HL-60 (cell line): ENCODE measurements at regions not wholly inside any gene's neighbourhood (a gene's known extent, or its start where the extent isn't known, plus 50 kb on each side); places are given as distances from the start of the nearest gene placed in this dataset.

Experiments
- CTCF ChIP-seq: IDR thresholded peaks from one replicate; pipeline ENCODE4 v1.5.1; 2011; ENCODE audit warnings: low read length, control low read depth, inconsistent platforms; ENCODE audit not compliant: insufficient read depth
- GABPA ChIP-seq: IDR thresholded peaks from 2 replicates; pipeline ENCODE4 v1.6.1; 2012; ENCODE audit warnings: low read depth
- POLR2AphosphoS5 ChIP-seq: IDR thresholded peaks from 2 replicates; pipeline ENCODE4 v1.6.1; 2012; ENCODE audit warnings: low read depth
- SPI1 ChIP-seq: IDR thresholded peaks from 2 replicates; pipeline ENCODE4 v1.6.1; 2012; ENCODE audit warnings: low read depth, mild to moderate bottlenecking, borderline replicate concordance
- TF ChIP-seq, protein P1 (sequence below): IDR thresholded peaks from 2 replicates; pipeline ENCODE4 v1.6.1; 2012; ENCODE audit warnings: low read depth; ENCODE audit not compliant: insufficient replicate concordance

- no peak for TF ChIP-seq CTCF
- TF ChIP-seq POLR2AphosphoS5, result no peak
- TF ChIP-seq GABPA, result no peak
- TF ChIP-seq, protein P1, sequence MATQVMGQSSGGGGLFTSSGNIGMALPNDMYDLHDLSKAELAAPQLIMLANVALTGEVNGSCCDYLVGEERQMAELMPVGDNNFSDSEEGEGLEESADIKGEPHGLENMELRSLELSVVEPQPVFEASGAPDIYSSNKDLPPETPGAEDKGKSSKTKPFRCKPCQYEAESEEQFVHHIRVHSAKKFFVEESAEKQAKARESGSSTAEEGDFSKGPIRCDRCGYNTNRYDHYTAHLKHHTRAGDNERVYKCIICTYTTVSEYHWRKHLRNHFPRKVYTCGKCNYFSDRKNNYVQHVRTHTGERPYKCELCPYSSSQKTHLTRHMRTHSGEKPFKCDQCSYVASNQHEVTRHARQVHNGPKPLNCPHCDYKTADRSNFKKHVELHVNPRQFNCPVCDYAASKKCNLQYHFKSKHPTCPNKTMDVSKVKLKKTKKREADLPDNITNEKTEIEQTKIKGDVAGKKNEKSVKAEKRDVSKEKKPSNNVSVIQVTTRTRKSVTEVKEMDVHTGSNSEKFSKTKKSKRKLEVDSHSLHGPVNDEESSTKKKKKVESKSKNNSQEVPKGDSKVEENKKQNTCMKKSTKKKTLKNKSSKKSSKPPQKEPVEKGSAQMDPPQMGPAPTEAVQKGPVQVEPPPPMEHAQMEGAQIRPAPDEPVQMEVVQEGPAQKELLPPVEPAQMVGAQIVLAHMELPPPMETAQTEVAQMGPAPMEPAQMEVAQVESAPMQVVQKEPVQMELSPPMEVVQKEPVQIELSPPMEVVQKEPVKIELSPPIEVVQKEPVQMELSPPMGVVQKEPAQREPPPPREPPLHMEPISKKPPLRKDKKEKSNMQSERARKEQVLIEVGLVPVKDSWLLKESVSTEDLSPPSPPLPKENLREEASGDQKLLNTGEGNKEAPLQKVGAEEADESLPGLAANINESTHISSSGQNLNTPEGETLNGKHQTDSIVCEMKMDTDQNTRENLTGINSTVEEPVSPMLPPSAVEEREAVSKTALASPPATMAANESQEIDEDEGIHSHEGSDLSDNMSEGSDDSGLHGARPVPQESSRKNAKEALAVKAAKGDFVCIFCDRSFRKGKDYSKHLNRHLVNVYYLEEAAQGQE, result no peak
- TF ChIP-seq SPI1, result no peak
Observed at GRCh38 chr4:100797356-100797755, 279.5 kb upstream of the EMCN start.
